ENCODE measurements at regions not wholly inside any gene's neighbourhood (a gene's known extent, or its start where the extent isn't known, plus 50 kb on each side); places are given as distances from the start of the nearest gene placed in this dataset.
A peak's percentile ranks its signal among the peaks of the same experiment; 100 is the strongest.

GRCh38 chr13:103734837-103735236 lies 668.6 kb upstream of the SLC10A2 start:
- H2BK120ac ChIP-seq (ENCODE audit: low read depth, low read length), result no peak overlapping the region
- BruUV-seq (replicated peaks), result no TSS peak

More at GRCh38 chr13:103734837-103735236, 668.6 kb upstream of the SLC10A2 start:
- no peak overlapping the region for H3K18ac ChIP-seq (ENCODE audit: low read depth, low read length)
- ChIA-PET CTCF (no interaction called here), POLR2A (ENCODE audit: unreplicated experiment) (no interaction called here)
- H2BK20ac ChIP-seq (ENCODE audit: low read depth, low read length), result no peak overlapping the region
- no peak overlapping the region for H3K27ac ChIP-seq (ENCODE audit: insufficient read depth, low read length)
- no peak overlapping the region for H2AFZ ChIP-seq (replicated peaks; ENCODE audit: low read length, poor library complexity)
- no peaks in the 10 kb centered on the region for H3K36me3 ChIP-seq (ENCODE audit: control insufficient read depth, insufficient read depth, low read length)
- H3K4ac ChIP-seq (ENCODE audit: low read depth, low read length), result no peak overlapping the region
- no peaks in the 10 kb centered on the region for H3K27me3 ChIP-seq (ENCODE audit: control insufficient read depth, insufficient read depth, low read length)
- no peak overlapping the region for H4K8ac ChIP-seq (ENCODE audit: low read depth in 2 of 2, low read length in 2 of 2)
- dilution Hi-C loops (cut with HindIII; ENCODE audit: low sequenced_read_pairs, unreplicated experiment), result no loop called here
- ATAC-seq (ENCODE audit: low read depth) (no peak), DNase-seq (no peak)
- no peaks in the 10 kb centered on the region for H3K4me1 ChIP-seq (ENCODE audit: control insufficient read depth, insufficient read depth, low read length)
- H4K5ac ChIP-seq (ENCODE audit: low read depth, low read length), result no peak overlapping the region
- no peaks in the 10 kb centered on the region for H3K79me1 ChIP-seq (ENCODE audit: low read depth in 1 of 2, low read length in 2 of 2)
- in situ Hi-C loops (cut with MboI; ENCODE audit: low sequenced_read_pairs), result no loop called here
- TF ChIP-seq MAZ (IDR thresholded peaks at IDR 0.05; ENCODE audit: borderline replicate concordance, low read depth, low read length) (no peak), NFE2L2 (IDR thresholded peaks at IDR 0.05; ENCODE audit: low read depth, low read length) (peak; percentile 38; the same call in 1 of the 2 replicates), USF2 (IDR thresholded peaks at IDR 0.05; ENCODE audit: low read depth, low read length) (no peak), CTCF (conservative IDR thresholded peaks at IDR 0.05; ENCODE audit: low read depth, low read length) (no peak), MAFK (IDR thresholded peaks at IDR 0.05; ENCODE audit: low read depth, low read length) (no peak)
- H3K9ac ChIP-seq (ENCODE audit: low read depth, low read length), result no peak overlapping the region
- intact Hi-C loops (cut with micrococcal nuclease), result no loop called here
- no peak overlapping the region for H4K91ac ChIP-seq (ENCODE audit: insufficient read depth, low read depth, low read length)
- H2AK5ac ChIP-seq (ENCODE audit: low read depth, low read length), result no peak overlapping the region
- peaks cover 13% of the 10 kb centered on the region for H3K9me3 ChIP-seq (ENCODE audit: control insufficient read depth, insufficient read depth, low read length)
- H3K56ac ChIP-seq (ENCODE audit: extremely low read depth, insufficient read depth, low read length), result no peak overlapping the region
- no peak overlapping the region for H2AK9ac ChIP-seq (replicated peaks; ENCODE audit: low read depth, low read length, poor library complexity)
- H3K4me3 ChIP-seq (ENCODE audit: insufficient read depth, low read depth, low read length), result no peak overlapping the region
- H3K14ac ChIP-seq (replicated peaks; ENCODE audit: low read depth, low read length), result no peak overlapping the region
- H4K20me1 ChIP-seq (ENCODE audit: insufficient read depth, low read length), result no peaks in the 10 kb centered on the region
- no peaks in the 10 kb centered on the region for H3K9me1 ChIP-seq (ENCODE audit: insufficient read depth, low read length)
- H3K23ac ChIP-seq (ENCODE audit: low read depth, low read length), result no peak overlapping the region
- WGBS, 2 experiments (ENCODE audit: extremely low coverage in 2 of 2, insufficient read length in 1 of 2), result no CpG with 5 or more reads among the region's 2 CpGs
- H2BK5ac ChIP-seq (ENCODE audit: low read depth, low read length, poor library complexity, severe bottlenecking), result no peak overlapping the region
- H3K4me2 ChIP-seq (ENCODE audit: low read depth, low read length), result no peak overlapping the region
- no peak overlapping the region for H2BK15ac ChIP-seq (ENCODE audit: low read depth, low read length)

Measured in IMR-90 (cell line).